Right atrium auricular region (tissue), 2 donors: ENCODE measurements at regions not wholly inside any gene's neighbourhood (a gene's known extent, or its start where the extent isn't known, plus 50 kb on each side); places are given as distances from the start of the nearest gene placed in this dataset.

ENCODE experiments used
- DNase-seq: peaks from one replicate; pipeline ENCODE4 v3.0.0-alpha.2; 2019; ENCODE audit warnings: low spot score
- H3K27ac ChIP-seq, 2 donors: fragments of 200-600 bp; sonication (generic); 1 replicate in 1 of 2; 2 replicates in 1 of 2; pipeline ENCODE4 v1.5.1; 2016 to 2019
- H3K27me3 ChIP-seq, 2 donors: fragments of 200-600 bp; sonication (generic); one replicate each; pipeline versions ENCODE4 v1.5.1 to v1.6.0; 2017 to 2019
- H3K36me3 ChIP-seq: fragments of 200-600 bp; sonication (generic); one replicate; pipeline ENCODE4 v1.5.1; 2016
- H3K4me1 ChIP-seq, 2 donors: fragments of 200-600 bp; sonication (generic); one replicate each; pipeline versions ENCODE4 v1.5.1 to v1.6.0; 2017 to 2019
- H3K4me3 ChIP-seq, 2 donors: fragments of 200-600 bp; sonication (generic); 1 replicate in 1 of 2; 2 replicates in 1 of 2; pipeline ENCODE4 v1.5.1; 2017 to 2019; ENCODE audit warnings: mild to moderate bottlenecking in 1 of 2, moderate library complexity in 1 of 2
- H3K9me3 ChIP-seq, 2 donors: fragments of 200-600 bp; sonication (generic); one replicate each; pipeline ENCODE4 v1.5.1; 2019
- TF ChIP-seq, protein P1 (sequence below), 2 donors: fragments of 200-600 bp; sonication (generic); IDR thresholded peaks; one replicate each; pipeline ENCODE4 v1.5.1; 2019; ENCODE audit warnings: antibody characterized with exemption in 2 of 2

DNA sequence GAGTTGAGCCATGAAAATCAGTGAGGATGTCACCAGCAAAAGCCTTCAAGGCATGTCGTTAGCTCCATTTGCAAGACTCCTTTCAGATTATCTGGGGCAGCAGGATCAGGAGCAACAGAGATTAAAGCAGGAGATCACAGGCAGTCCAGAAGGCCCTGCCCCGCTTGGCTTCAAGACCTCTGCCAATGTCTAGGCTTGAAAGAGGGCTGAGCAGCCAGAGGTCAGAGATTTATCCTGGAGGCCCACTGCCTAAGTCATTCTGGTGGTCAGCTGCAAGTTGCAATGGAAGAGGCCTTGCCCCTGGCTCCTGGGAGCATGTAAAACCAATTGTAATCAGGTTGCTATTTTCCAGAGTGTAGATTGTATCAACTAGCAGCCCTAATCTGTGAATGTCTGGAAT lies 416.5 kb downstream of the BCL11A start:
- Histone ChIP-seq H3K4me3 (no peak overlapping the region), H3K9me3 (peaks cover 0 to 16% of the 10 kb centered on the region in 2 donors), H3K27ac (no peak overlapping the region), H3K36me3 (no peaks in the 10 kb centered on the region), H3K4me1 (no peaks in the 10 kb centered on the region), H3K27me3 (no peaks in the 10 kb centered on the region)
- no peak for DNase-seq
- TF ChIP-seq, protein P1, sequence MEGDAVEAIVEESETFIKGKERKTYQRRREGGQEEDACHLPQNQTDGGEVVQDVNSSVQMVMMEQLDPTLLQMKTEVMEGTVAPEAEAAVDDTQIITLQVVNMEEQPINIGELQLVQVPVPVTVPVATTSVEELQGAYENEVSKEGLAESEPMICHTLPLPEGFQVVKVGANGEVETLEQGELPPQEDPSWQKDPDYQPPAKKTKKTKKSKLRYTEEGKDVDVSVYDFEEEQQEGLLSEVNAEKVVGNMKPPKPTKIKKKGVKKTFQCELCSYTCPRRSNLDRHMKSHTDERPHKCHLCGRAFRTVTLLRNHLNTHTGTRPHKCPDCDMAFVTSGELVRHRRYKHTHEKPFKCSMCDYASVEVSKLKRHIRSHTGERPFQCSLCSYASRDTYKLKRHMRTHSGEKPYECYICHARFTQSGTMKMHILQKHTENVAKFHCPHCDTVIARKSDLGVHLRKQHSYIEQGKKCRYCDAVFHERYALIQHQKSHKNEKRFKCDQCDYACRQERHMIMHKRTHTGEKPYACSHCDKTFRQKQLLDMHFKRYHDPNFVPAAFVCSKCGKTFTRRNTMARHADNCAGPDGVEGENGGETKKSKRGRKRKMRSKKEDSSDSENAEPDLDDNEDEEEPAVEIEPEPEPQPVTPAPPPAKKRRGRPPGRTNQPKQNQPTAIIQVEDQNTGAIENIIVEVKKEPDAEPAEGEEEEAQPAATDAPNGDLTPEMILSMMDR (IDR thresholded peaks at IDR 0.05) = no peak

DNA sequence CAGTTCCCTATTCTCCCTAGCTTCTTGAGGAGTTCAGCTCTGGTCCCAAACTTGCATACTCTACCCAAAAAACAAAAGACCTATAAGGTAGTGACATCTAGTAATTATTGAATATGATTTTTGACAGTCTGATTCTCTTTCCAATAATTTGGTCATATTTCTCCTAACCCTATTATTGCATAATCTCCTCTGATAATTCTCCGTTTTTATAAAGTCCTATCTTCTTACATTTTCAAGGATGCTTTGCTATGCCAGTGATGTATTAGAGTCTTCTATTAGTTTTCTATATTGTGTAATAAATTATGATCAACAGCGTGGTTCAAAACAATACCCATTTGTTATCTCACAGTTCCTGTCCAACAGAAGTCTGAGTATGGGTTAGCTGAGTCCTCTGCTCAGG lies 426.3 kb downstream of the BCL11A start:
- Histone ChIP-seq H3K36me3 (no peaks in the 10 kb centered on the region), H3K4me1 (no peaks in the 10 kb centered on the region), H3K4me3 (no peak overlapping the region), H3K9me3 (peaks cover 0 to 3% of the 10 kb centered on the region in 2 donors), H3K27ac (no peak overlapping the region), H3K27me3 (no peaks in the 10 kb centered on the region)
- no peak for DNase-seq
- TF ChIP-seq, protein P1 (IDR thresholded peaks at IDR 0.05) = no peak

DNA sequence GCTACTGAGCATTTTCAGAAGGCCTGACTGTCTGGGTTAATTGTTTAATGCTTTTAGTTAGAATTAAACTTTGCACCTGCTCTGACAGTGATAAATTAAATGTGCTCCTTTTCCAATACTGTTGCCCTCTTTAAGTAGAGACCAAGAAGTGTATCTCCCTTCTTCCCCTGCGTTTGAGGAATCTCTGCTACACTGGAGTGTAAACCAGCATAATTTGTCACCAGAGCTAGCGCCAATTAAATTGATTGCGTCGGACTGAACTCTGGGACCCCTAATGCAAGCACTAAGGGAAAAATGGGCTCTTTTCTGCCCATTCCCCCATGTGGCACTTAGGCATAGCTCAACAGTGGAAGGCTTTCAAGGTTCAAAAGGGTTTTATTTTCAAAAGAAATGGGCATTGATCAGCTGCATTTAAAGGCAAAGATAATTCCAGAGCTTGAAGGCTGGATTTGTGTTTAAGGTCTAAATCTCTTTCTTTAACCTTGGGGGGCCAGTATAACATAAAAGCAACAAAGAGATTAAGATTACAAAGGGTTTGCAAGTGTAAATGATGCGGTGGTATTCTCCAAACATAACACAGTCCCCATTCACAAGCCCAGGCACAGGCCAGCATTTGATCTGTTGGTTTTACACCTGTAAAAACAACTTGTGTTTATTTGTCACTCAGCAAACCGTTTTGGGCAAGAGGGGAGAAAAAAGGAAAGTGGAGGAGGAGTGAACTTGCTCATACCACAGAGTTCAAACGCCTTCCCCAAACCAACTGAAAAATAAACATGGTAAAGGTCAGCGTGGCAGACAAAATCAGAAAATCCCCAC lies 427.6 kb downstream of the BCL11A start:
- Histone ChIP-seq H3K36me3 (no peaks in the 10 kb centered on the region), H3K27me3 (no peaks in the 10 kb centered on the region), H3K9me3 (no peaks in the 10 kb centered on the region), H3K4me1 (no peaks in the 10 kb centered on the region), H3K4me3 (no peak overlapping the region), H3K27ac (no peak overlapping the region)
- DNase-seq = no peak
- TF ChIP-seq, protein P1 (IDR thresholded peaks at IDR 0.05) = no peak

DNA sequence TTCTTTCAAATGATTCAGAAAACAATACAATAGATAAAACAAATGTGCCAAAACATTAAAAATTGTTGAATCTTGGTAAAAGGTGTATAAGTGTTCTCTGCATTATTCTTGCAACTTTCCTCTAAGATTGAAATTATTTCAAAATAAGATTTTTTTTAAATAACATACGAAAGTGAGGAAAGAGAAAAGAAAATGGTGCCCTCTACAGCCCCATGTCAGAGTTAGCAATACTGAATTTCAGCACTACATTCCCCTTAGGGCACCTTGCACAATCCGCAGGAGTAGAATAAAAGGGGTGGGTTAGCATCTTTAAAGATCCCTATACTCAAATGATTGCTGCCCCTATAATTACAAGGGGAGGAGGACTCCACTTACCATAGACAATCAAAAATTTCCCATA lies 433.7 kb downstream of the BCL11A start:
- no peak overlapping the region for H3K27ac ChIP-seq
- H3K36me3 ChIP-seq = no peaks in the 10 kb centered on the region
- TF ChIP-seq, protein P1 (IDR thresholded peaks at IDR 0.05) = peak in 1 of 2 donors; percentile 30
- no peak overlapping the region for H3K4me3 ChIP-seq
- H3K27me3 ChIP-seq = no peaks in the 10 kb centered on the region
- no peaks in the 10 kb centered on the region for H3K4me1 ChIP-seq
- peaks cover 0 to 11% of the 10 kb centered on the region in 2 donors for H3K9me3 ChIP-seq
- no peak for DNase-seq

DNA sequence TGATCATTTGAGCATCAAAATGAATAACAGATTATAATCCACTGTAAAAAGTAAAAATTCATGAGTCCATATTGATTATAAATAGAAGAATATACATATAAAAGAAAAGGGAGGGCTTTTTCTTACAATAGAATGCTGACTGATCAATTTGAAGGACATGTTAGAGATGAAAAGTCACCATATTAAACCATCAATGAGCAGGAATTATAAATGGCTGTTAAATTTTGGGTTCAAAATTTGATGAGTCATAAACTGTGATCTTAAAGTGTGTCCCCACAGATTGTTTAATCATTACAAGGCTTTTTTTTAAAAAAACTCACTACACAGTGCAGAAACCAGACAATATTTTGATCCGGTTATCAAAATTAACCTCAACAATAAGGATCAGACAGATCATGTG lies 434.5 kb downstream of the BCL11A start:
- peaks cover 0 to 11% of the 10 kb centered on the region in 2 donors for H3K9me3 ChIP-seq
- no peak overlapping the region for H3K4me3 ChIP-seq
- no peaks in the 10 kb centered on the region for H3K27me3 ChIP-seq
- no peak for DNase-seq
- no peak overlapping the region for H3K27ac ChIP-seq
- no peaks in the 10 kb centered on the region for H3K4me1 ChIP-seq
- TF ChIP-seq, protein P1 (IDR thresholded peaks at IDR 0.05) = no peak
- H3K36me3 ChIP-seq = no peaks in the 10 kb centered on the region

DNA sequence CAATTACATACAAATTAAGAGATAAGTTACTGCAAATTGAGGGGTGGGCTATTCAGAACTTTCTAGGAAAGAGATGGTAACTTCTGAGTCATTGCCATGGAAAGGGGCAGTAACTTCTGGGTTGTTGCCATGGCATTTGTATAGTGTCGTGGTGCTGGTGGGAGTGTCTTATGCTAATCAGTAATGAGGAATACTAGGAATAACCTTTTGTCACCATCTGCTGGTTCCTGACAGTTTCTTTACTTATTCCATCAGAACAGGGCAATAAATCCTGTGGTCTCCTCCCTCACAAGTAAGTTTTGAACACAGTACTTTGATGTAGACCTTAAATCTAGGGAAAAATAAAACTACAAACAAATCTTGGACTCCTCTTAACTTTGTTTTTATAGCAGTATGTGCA lies 435.4 kb downstream of the BCL11A start:
- no peak for DNase-seq
- Histone ChIP-seq H3K36me3 (no peaks in the 10 kb centered on the region), H3K9me3 (peaks cover 0 to 11% of the 10 kb centered on the region in 2 donors), H3K4me1 (no peaks in the 10 kb centered on the region), H3K27me3 (no peaks in the 10 kb centered on the region), H3K27ac (no peak overlapping the region), H3K4me3 (no peak overlapping the region)
- TF ChIP-seq, protein P1 (IDR thresholded peaks at IDR 0.05) = no peak
